HG03469 (cell line): ENCODE measurements at regions not wholly inside any gene's neighbourhood (a gene's known extent, or its start where the extent isn't known, plus 50 kb on each side); places are given as distances from the start of the nearest gene placed in this dataset.

Experiments used
- ATAC-seq: cut with Tn5 transposase; IDR thresholded peaks from one replicate; pipeline ENCODE4 v1.9.1; 2021; ENCODE audit warnings: mild to moderate bottlenecking, moderate library complexity, moderate number of reproducible peaks; ENCODE audit not compliant: unreplicated experiment

DNA sequence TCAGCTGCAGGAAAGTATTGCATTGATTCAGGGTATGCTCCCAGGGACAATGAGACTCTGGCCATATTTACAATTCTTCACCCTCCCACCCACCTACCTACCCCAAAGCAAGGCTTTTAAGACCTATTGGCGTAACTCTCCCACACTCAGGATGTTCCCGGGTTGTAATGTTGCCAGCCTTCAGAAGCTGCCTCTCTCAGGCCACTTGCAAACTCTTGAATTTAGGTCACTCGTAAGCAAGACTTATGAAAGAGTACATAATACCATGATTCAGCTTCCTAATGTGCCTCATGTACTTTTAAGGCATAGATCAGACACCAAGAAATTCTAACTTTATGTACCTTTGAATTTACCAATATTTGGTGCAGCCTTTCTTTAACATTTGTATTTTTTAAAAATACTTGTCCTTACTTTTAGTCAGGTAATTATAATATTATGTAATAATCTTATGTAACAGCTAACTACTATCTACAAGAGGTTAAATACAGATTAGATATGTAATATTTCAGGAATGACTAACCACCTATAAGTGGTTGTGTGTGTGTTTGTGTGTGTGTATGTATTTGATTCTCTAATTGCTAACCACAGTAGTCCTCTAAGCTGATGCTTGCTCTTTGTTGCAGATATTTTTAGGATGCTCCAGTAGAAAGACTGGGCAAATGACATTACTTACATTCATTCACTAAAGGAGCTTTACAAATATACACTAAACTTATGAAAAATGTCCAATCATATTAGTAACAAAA is 630.5 kb upstream of the MEF2C start:
- ATAC-seq, result no peak

DNA sequence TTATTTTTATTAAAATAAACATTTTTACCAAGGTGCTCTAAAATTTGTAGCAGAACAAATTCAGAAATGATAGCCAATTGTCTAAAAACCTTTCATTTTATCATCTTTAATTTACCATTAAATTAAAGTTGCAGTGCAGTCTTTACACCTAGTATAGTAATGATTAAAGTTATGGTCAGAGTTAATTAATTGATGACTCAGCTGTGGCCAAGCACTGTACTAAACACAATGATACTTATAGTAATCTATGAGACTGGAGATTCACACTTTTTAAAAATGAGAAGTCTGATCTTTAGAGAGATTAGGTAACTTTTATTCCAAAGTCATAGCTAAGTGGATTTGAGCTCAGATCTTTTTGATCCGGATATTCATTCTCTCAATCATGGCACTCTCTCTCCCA is 621.1 kb upstream of the MEF2C start:
- ATAC-seq, result no peak

DNA sequence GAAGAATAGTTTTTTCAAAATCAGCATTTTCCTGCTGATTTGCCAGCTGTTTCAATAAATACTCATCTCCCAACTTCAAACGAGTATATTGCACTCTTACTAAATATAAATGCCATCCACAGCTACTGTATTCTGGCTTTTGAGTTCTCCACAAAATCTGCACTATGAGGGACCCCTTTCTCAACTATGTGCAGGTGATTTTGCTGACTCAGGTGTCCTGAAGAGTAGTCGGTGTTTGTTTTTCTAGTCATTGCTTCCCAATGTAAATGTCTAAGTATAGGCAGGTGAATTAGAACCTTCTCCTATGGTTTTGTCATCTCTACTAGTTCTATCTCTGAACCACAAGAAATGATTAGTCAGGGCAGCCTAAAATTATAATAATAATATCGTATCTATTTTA is 616.8 kb upstream of the MEF2C start:
- ATAC-seq, result no peak

DNA sequence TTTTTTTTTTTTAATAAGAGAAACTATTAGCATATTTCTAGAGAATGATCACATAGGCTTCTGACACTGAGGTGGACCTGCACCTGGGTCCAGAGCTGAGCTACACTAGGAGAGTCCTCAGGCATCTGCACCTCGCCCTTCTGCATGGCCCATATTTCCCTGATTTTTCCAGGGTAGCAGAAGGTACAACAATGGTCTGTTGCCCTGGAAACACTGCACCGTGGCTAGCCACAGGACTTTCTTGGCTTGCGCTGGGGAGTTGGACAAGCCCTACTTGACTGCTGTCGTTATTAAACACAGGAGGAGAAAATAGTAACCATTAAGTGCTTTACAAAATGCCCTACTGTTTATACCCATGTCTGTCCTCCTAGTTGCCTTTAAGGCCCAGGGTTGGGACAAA is 615.7 kb upstream of the MEF2C start:
- no peak for ATAC-seq

DNA sequence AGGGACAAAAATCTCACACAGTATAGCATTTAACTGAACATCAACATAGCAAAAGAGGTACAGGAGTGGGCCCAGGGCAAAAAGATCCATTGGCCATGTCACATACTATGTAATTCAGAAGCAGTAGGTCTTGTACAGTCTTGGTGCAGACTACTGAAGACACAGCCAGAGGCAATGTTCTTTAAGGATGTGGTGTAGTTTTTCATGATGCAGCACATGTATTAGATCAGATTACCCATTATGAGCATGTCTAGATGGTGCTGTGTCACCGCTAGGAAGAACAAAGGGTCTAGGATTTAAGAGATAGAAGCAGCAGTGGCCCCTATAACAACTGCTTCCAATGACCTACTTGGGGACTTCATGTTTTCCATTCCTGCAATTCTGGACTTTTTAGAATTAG is 610.4 kb upstream of the MEF2C start:
- no peak for ATAC-seq

DNA sequence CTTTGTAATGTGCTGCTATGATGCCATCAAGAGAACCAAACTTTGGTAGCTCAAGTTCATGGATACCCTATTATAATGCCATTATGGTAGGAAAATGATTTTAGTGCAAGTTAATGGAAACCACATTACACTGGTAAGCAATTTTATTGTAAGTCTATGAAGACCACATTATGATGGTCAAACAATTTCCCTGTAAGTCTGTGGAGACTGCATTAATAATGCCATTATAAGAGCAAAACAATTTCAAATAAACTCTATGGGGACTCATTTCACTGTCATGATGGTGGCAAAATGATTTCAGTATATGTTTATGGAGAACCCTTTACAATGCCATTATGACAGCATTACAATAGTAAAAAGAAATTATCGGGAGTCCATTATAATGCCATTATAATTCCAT is 602.0 kb upstream of the MEF2C start:
- ATAC-seq, result no peak

- no peak for ATAC-seq
Observed at GRCh38 chr5:89480406-89481007, 597.5 kb upstream of the MEF2C start.

GRCh38 chr5:89478851-89479250 is 595.9 kb upstream of the MEF2C start:
- ATAC-seq, result no peak

DNA sequence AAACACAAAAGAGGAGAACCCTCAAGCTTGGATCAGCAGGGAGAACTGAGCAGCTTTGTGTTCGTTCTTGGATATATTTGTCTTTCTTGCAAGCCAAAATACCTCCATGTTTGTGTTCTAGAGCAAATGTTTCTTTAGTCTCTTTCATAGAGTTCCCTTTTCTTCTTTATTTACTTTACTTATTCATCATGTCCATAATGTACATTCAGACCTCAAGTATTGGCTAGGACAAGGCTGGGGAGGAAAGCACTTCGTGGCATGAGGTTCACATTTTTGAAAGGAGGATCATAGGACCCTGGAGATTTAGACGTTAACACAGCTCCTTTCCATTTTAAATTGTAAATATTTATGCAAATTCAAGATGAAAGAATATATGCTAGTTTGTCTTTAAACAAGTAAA is 590.2 kb upstream of the MEF2C start:
- no peak for ATAC-seq

DNA sequence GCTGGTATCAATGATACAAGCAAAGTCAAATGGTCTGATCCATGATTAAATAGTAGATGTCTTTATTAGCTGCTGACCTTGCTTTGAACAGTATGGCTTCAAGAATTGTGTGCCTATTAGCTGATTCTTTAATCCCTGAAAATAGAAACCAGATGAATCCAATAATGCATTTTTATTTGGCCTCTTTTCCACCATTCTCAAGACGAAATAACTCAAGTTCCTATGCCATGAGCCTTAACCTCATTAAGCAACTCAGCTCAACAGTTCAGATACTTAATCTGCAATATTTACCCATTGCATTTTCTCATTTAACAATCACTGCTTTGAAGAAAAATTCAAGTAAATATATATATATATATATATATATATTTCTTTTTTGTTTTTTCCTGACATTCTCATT is 588.6 kb upstream of the MEF2C start:
- no peak for ATAC-seq

- ATAC-seq, result no peak
Observed at GRCh38 chr5:89471115-89471514, 588.1 kb upstream of the MEF2C start.

DNA sequence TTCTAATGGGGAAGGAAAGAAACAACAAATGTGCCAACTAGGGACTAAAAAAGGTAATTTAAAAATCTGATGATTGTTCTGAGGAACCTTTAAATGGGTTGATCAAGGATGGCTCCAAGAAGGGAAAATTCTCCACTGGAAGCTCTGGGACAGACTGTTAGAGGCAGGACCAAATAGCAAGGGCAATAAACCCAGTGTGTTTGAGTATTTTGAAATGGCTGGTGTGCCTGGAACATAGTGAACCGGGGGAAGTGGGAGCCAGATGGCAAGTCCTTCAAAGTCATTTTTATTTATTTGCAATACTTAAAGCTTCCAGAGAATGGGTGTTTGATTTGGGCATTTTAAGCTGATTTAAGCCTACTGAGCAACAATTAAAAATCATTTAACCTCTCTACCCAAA is 587.7 kb upstream of the MEF2C start:
- ATAC-seq, result no peak

DNA sequence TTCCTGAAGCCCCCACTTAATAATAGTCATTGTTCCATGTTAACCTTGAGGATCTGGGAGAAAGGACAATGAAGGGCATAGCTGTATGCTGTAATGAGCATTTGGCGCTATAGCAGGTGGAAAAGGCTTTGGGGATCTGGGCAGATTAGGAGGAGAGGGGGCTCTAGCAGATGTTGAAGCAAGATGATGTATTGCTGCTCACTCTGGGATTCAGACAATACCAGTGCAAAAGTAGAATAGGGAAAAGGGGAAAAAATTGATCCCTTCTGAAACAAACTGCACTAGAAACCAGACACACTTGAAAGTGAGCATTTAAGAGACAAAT is 575.3 kb upstream of the MEF2C start:
- ATAC-seq, result no peak

- no peak for ATAC-seq
Observed at GRCh38 chr5:89457411-89458331, 574.7 kb upstream of the MEF2C start.

GRCh38 chr5:89452081-89452480 is 569.1 kb upstream of the MEF2C start:
- no peak for ATAC-seq

DNA sequence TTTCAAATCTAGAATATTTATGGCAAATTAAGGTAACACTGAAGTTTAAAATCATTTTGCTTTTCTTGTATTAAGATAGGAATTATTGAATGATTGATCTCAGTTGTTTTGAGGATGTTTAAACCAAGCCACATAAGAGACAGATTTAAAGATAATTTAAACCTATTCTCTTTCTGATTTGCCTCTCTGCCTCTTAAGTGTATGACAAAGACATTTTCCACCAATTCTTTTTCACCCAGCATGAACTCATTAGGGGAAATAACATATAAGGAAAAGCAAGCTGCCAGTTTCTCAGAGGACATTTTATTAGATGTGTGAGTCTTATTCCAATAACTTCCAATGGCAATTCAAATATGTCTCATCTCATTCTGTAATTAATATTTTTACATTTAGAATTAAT is 568.3 kb upstream of the MEF2C start:
- no peak for ATAC-seq

GRCh38 chr5:89450149-89450538 is 567.2 kb upstream of the MEF2C start:
- ATAC-seq, result no peak

DNA sequence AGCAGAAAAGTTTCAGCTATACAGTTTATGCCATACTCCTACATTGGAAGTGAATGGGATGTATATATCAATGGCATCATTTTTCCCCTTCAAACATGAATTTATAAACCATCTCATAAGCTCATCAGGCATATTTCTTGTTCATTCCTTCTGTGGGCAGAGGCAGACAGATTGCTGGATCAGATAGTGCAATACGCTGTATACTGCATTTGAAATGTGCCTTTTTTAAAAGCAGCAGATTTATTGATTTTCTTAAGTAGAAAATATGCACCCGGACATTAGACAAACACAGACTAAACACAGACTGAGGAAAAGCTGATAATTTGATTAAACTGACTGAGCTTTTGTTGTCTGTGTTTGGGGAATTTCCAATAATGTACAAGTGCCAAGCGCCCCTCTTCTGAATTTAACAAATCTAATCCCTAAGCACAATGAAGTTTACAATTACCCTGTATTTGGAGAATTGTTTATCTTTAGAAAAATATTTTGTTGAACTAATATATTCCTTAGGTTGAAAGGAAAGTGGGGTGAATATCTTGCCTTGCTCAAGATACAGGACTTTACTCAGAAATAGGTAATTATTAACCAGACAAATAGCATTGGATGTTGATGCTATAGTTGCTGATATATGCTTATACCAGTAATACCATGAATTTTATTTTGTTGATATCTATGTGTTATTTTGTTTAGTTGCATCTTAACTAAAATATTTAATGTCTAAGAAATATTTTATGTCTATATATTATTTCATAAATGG is 566.6 kb upstream of the MEF2C start:
- ATAC-seq, result no peak

- ATAC-seq, result no peak
Observed at GRCh38 chr5:89447027-89447426, 564.0 kb upstream of the MEF2C start.

DNA sequence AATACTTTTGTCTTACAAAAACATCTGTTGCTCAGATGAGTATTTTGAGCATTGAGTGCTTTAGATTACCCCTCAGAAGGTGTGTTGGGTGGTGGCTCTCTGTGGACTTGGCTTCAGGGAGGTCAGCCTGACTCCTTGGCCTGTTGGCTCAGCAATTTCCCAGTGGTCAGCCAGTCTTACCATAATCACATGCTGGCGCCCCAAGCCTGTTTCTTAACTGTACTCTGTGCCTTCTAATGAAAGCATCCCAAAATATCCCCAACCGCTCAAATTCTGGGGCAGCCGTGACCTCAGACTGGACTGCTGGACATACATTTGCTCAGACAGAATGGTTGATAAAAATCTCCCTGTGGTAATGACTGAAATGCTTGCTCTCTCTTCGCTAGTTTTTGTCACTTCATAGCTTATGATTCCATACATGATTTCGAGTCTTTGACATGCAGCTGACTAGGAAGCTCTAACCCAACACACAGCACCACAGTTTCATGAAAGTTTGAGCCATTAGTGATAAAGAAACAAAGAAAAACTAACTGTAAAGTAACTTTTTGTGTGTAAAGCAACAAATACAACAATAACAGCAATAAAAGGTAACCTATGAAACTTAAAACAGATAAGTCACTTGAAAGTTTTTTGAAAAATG is 562.2 kb upstream of the MEF2C start:
- ATAC-seq, result no peak

DNA sequence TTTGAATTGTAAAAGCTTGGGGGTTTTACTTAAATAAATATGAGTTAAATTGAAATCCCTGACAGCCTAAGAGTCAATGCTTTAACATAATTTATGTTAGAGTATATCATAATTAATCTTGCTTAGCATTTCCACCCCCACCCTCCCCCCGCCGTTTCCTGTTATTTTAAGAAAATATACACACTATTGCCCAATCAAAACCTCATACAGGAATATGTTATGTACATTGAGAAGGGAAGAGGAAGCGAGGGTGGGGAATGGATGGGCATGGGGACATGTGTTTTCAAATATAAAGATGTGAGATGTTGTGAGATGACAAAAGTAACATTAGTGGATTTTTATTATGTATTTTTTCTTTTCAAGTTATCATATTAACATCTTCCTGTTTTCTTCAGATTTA is 561.1 kb upstream of the MEF2C start:
- ATAC-seq, result no peak
